NB4 (cell line): ENCODE measurements at regions not wholly inside any gene's neighbourhood (a gene's known extent, or its start where the extent isn't known, plus 50 kb on each side); places are given as distances from the start of the nearest gene placed in this dataset.

ENCODE experiments used
- POLR2A ChIP-seq: IDR thresholded peaks from 2 replicates; pipeline ENCODE4 v1.6.1; 2011; ENCODE audit warnings: mild to moderate bottlenecking; ENCODE audit not compliant: insufficient read length; ENCODE audit errors: extremely low read depth
- TF ChIP-seq, protein P1 (sequence below): IDR thresholded peaks from one replicate; pipeline ENCODE4 v1.5.1; 2012; ENCODE audit warnings: low read depth, low read length
- TF ChIP-seq, protein P2 (sequence below): IDR thresholded peaks from 2 replicates; pipeline ENCODE4 v1.6.1; 2011; ENCODE audit warnings: low read depth, low read length

DNA sequence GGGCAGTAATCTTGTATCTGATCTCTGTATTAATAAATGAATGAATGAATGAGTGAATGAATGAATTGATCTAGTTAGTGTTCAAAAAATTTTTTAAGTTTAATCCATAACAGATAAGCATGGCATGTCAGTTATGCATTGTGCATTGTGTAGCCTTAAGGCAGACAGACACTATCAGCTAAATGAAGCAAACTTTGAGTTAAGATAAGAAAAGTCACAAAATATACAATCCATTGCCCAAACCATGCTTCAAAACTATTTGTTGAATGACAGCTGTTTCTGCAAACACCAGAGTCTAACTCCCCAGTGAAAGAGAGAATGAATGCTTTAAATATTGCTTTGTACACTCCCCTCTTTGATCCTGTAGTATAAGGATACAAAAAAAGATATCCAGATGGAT lies 314.3 kb upstream of the ETAA1 start:
- no peak for TF ChIP-seq POLR2A
- TF ChIP-seq, protein P1, sequence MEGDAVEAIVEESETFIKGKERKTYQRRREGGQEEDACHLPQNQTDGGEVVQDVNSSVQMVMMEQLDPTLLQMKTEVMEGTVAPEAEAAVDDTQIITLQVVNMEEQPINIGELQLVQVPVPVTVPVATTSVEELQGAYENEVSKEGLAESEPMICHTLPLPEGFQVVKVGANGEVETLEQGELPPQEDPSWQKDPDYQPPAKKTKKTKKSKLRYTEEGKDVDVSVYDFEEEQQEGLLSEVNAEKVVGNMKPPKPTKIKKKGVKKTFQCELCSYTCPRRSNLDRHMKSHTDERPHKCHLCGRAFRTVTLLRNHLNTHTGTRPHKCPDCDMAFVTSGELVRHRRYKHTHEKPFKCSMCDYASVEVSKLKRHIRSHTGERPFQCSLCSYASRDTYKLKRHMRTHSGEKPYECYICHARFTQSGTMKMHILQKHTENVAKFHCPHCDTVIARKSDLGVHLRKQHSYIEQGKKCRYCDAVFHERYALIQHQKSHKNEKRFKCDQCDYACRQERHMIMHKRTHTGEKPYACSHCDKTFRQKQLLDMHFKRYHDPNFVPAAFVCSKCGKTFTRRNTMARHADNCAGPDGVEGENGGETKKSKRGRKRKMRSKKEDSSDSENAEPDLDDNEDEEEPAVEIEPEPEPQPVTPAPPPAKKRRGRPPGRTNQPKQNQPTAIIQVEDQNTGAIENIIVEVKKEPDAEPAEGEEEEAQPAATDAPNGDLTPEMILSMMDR: no peak
- TF ChIP-seq, protein P2, sequence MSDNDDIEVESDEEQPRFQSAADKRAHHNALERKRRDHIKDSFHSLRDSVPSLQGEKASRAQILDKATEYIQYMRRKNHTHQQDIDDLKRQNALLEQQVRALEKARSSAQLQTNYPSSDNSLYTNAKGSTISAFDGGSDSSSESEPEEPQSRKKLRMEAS: no peak
